GM12878 (cell line): ENCODE measurements at regions not wholly inside any gene's neighbourhood (a gene's known extent, or its start where the extent isn't known, plus 50 kb on each side); places are given as distances from the start of the nearest gene placed in this dataset.

Experiments
- NFYA ChIP-seq: IDR thresholded peaks from 2 replicates; pipeline ENCODE4 v1.6.1; 2011; ENCODE audit warnings: low read depth, mild to moderate bottlenecking, low read length, improper control_type of control experiment, borderline replicate concordance
- RUNX3 ChIP-seq: IDR thresholded peaks from 2 replicates; pipeline ENCODE4 v1.6.1; 2012; ENCODE audit warnings: low read length, inconsistent platforms
- TAF1 ChIP-seq: IDR thresholded peaks from 2 replicates; pipeline ENCODE4 v1.6.1; 2011; ENCODE audit warnings: mild to moderate bottlenecking, low read depth, low read length, borderline replicate concordance
- ZNF24 ChIP-seq: fragments of 450-650 bp; IDR thresholded peaks from 2 replicates; pipeline ENCODE4 v1.6.1; 2017; ENCODE audit warnings: antibody characterized with exemption, mild to moderate bottlenecking
- ZZZ3 ChIP-seq: IDR thresholded peaks from 2 replicates; pipeline ENCODE4 v1.6.1; 2011; ENCODE audit warnings: low read depth; ENCODE audit not compliant: control insufficient read depth, insufficient read length
- TF ChIP-seq, protein P1 (sequence below): IDR thresholded peaks from 2 replicates; pipeline ENCODE4 v1.6.1; 2012; ENCODE audit warnings: improper control_type of control experiment, low read depth, low read length; ENCODE audit not compliant: insufficient replicate concordance
- TF ChIP-seq, protein P2 (sequence below): fragments of 450-650 bp; IDR thresholded peaks from 2 replicates; pipeline ENCODE4 v1.6.1; 2018; ENCODE audit warnings: mild to moderate bottlenecking, low read depth, moderate library complexity; ENCODE audit not compliant: partially characterized antibody
- TF ChIP-seq, protein P3 (sequence below): fragments of 450-650 bp; IDR thresholded peaks from 2 replicates; pipeline ENCODE4 v1.6.1; 2017; ENCODE audit warnings: mild to moderate bottlenecking

DNA sequence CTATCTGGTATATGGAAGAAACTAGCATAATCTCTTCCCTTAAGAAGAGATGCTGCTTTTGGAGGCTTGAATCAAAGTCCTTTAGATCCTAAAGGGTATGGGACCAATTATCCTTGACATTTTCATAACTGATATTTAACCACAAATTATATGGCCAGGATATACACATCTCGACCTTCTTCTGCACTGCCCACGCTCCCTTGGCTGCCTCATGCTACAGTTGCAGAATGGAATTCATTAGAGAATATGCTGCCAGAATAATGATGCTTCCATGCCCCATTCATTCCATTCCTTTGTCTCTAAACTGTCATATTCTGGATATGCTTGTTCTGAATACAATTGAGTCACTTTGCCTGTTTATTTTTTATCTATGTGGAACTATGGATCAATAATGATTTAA is 157.1 kb upstream of the PACRGL start (continued):
- TF ChIP-seq, protein P1, sequence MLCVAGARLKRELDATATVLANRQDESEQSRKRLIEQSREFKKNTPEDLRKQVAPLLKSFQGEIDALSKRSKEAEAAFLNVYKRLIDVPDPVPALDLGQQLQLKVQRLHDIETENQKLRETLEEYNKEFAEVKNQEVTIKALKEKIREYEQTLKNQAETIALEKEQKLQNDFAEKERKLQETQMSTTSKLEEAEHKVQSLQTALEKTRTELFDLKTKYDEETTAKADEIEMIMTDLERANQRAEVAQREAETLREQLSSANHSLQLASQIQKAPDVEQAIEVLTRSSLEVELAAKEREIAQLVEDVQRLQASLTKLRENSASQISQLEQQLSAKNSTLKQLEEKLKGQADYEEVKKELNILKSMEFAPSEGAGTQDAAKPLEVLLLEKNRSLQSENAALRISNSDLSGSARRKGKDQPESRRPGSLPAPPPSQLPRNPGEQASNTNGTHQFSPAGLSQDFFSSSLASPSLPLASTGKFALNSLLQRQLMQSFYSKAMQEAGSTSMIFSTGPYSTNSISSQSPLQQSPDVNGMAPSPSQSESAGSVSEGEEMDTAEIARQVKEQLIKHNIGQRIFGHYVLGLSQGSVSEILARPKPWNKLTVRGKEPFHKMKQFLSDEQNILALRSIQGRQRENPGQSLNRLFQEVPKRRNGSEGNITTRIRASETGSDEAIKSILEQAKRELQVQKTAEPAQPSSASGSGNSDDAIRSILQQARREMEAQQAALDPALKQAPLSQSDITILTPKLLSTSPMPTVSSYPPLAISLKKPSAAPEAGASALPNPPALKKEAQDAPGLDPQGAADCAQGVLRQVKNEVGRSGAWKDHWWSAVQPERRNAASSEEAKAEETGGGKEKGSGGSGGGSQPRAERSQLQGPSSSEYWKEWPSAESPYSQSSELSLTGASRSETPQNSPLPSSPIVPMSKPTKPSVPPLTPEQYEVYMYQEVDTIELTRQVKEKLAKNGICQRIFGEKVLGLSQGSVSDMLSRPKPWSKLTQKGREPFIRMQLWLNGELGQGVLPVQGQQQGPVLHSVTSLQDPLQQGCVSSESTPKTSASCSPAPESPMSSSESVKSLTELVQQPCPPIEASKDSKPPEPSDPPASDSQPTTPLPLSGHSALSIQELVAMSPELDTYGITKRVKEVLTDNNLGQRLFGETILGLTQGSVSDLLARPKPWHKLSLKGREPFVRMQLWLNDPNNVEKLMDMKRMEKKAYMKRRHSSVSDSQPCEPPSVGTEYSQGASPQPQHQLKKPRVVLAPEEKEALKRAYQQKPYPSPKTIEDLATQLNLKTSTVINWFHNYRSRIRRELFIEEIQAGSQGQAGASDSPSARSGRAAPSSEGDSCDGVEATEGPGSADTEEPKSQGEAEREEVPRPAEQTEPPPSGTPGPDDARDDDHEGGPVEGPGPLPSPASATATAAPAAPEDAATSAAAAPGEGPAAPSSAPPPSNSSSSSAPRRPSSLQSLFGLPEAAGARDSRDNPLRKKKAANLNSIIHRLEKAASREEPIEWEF: no peak
- no peak for TF ChIP-seq TAF1
- TF ChIP-seq, protein P2, sequence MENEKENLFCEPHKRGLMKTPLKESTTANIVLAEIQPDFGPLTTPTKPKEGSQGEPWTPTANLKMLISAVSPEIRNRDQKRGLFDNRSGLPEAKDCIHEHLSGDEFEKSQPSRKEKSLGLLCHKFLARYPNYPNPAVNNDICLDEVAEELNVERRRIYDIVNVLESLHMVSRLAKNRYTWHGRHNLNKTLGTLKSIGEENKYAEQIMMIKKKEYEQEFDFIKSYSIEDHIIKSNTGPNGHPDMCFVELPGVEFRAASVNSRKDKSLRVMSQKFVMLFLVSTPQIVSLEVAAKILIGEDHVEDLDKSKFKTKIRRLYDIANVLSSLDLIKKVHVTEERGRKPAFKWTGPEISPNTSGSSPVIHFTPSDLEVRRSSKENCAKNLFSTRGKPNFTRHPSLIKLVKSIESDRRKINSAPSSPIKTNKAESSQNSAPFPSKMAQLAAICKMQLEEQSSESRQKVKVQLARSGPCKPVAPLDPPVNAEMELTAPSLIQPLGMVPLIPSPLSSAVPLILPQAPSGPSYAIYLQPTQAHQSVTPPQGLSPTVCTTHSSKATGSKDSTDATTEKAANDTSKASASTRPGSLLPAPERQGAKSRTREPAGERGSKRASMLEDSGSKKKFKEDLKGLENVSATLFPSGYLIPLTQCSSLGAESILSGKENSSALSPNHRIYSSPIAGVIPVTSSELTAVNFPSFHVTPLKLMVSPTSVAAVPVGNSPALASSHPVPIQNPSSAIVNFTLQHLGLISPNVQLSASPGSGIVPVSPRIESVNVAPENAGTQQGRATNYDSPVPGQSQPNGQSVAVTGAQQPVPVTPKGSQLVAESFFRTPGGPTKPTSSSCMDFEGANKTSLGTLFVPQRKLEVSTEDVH: no peak
- TF ChIP-seq ZNF24: no peak
- TF ChIP-seq ZZZ3: no peak
- TF ChIP-seq NFYA: no peak
- no peak for TF ChIP-seq RUNX3
- TF ChIP-seq, protein P3, sequence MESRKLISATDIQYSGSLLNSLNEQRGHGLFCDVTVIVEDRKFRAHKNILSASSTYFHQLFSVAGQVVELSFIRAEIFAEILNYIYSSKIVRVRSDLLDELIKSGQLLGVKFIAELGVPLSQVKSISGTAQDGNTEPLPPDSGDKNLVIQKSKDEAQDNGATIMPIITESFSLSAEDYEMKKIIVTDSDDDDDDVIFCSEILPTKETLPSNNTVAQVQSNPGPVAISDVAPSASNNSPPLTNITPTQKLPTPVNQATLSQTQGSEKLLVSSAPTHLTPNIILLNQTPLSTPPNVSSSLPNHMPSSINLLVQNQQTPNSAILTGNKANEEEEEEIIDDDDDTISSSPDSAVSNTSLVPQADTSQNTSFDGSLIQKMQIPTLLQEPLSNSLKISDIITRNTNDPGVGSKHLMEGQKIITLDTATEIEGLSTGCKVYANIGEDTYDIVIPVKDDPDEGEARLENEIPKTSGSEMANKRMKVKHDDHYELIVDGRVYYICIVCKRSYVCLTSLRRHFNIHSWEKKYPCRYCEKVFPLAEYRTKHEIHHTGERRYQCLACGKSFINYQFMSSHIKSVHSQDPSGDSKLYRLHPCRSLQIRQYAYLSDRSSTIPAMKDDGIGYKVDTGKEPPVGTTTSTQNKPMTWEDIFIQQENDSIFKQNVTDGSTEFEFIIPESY: no peak
- TF ChIP-seq, all 136 proteins: peak for 0
